ENCODE measurements at regions not wholly inside any gene's neighbourhood (a gene's known extent, or its start where the extent isn't known, plus 50 kb on each side); places are given as distances from the start of the nearest gene placed in this dataset.

GRCh38 chrX:16511796-16512776, 137.9 kb upstream of the S100G start:
- no peak for DNase-seq (ENCODE audit: low spot score)
- TF ChIP-seq, protein P1, sequence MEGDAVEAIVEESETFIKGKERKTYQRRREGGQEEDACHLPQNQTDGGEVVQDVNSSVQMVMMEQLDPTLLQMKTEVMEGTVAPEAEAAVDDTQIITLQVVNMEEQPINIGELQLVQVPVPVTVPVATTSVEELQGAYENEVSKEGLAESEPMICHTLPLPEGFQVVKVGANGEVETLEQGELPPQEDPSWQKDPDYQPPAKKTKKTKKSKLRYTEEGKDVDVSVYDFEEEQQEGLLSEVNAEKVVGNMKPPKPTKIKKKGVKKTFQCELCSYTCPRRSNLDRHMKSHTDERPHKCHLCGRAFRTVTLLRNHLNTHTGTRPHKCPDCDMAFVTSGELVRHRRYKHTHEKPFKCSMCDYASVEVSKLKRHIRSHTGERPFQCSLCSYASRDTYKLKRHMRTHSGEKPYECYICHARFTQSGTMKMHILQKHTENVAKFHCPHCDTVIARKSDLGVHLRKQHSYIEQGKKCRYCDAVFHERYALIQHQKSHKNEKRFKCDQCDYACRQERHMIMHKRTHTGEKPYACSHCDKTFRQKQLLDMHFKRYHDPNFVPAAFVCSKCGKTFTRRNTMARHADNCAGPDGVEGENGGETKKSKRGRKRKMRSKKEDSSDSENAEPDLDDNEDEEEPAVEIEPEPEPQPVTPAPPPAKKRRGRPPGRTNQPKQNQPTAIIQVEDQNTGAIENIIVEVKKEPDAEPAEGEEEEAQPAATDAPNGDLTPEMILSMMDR (IDR thresholded peaks at IDR 0.05; ENCODE audit: unreplicated experiment), result no peak
- Mint-ChIP-seq H3K9me3 (ENCODE audit: unreplicated experiment) (no peaks in the 10 kb centered on the region), H3K4me1 (ENCODE audit: unreplicated experiment) (no peaks in the 10 kb centered on the region), H3K27me3 (ENCODE audit: unreplicated experiment) (no peaks in the 10 kb centered on the region), H3K27ac (ENCODE audit: unreplicated experiment) (no peak overlapping the region), H3K4me3 (ENCODE audit: unreplicated experiment) (no peak overlapping the region), H3K36me3 (ENCODE audit: low read depth, unreplicated experiment) (peaks cover 8% of the 10 kb centered on the region)

GRCh38 chrX:16516232-16516876, 133.6 kb upstream of the S100G start:
- TF ChIP-seq, protein P1 (IDR thresholded peaks at IDR 0.05; ENCODE audit: unreplicated experiment), result no peak
- Mint-ChIP-seq H3K36me3 (ENCODE audit: low read depth, unreplicated experiment) (peaks cover 3% of the 10 kb centered on the region), H3K27ac (ENCODE audit: unreplicated experiment) (no peak overlapping the region), H3K27me3 (ENCODE audit: unreplicated experiment) (no peaks in the 10 kb centered on the region), H3K9me3 (ENCODE audit: unreplicated experiment) (no peaks in the 10 kb centered on the region), H3K4me1 (ENCODE audit: unreplicated experiment) (no peaks in the 10 kb centered on the region), H3K4me3 (ENCODE audit: unreplicated experiment) (no peak overlapping the region)
- DNase-seq (ENCODE audit: low spot score), result no peak

GRCh38 chrX:16517039-16517605, 132.8 kb upstream of the S100G start:
- H3K4me3 Mint-ChIP-seq (ENCODE audit: unreplicated experiment), result no peak overlapping the region
- H3K4me1 Mint-ChIP-seq (ENCODE audit: unreplicated experiment), result no peaks in the 10 kb centered on the region
- no peaks in the 10 kb centered on the region for H3K9me3 Mint-ChIP-seq (ENCODE audit: unreplicated experiment)
- no peak for DNase-seq (ENCODE audit: low spot score)
- H3K27ac Mint-ChIP-seq (ENCODE audit: unreplicated experiment), result no peak overlapping the region
- H3K27me3 Mint-ChIP-seq (ENCODE audit: unreplicated experiment), result no peaks in the 10 kb centered on the region
- peaks cover 3% of the 10 kb centered on the region for H3K36me3 Mint-ChIP-seq (ENCODE audit: low read depth, unreplicated experiment)
- TF ChIP-seq, protein P1 (IDR thresholded peaks at IDR 0.05; ENCODE audit: unreplicated experiment), result no peak

GRCh38 chrX:16518131-16518530, 131.8 kb upstream of the S100G start:
- H3K36me3 Mint-ChIP-seq (ENCODE audit: low read depth, unreplicated experiment), result peaks cover 3% of the 10 kb centered on the region
- H3K27ac Mint-ChIP-seq (ENCODE audit: unreplicated experiment), result no peak overlapping the region
- no peak for DNase-seq (ENCODE audit: low spot score)
- TF ChIP-seq, protein P1 (IDR thresholded peaks at IDR 0.05; ENCODE audit: unreplicated experiment), result no peak
- H3K4me1 Mint-ChIP-seq (ENCODE audit: unreplicated experiment), result no peaks in the 10 kb centered on the region
- H3K4me3 Mint-ChIP-seq (ENCODE audit: unreplicated experiment), result no peak overlapping the region
- no peaks in the 10 kb centered on the region for H3K27me3 Mint-ChIP-seq (ENCODE audit: unreplicated experiment)
- no peaks in the 10 kb centered on the region for H3K9me3 Mint-ChIP-seq (ENCODE audit: unreplicated experiment)

All from endothelial cell (in vitro differentiated cells).